ENCODE measurements at regions not wholly inside any gene's neighbourhood (a gene's known extent, or its start where the extent isn't known, plus 50 kb on each side); places are given as distances from the start of the nearest gene placed in this dataset.
"Not testable (repeated sequence)": the region's sequence is repeated elsewhere in the genome, so short reads cannot be mapped to it uniquely, and the experiment has no call there.

GRCh38 chr2:37746883-37747282, 75.4 kb upstream of the CDC42EP3 start:
- in situ Hi-C loops (cut with HindIII; ENCODE audit: low pct_unique_long_range_greater_than_20kb, low sequenced_read_pairs) (no loop called here), intact Hi-C loops (cut with micrococcal nuclease; ENCODE audit: unreplicated experiment) (no loop called here)
- H3K27me3 ChIP-seq (ENCODE audit: control insufficient read depth, insufficient read depth, low read length): no peaks in the 10 kb centered on the region
- ChIA-PET POLR2A (no interaction called here), CTCF (no interaction called here)
- ATAC-seq (no peak), DNase-seq (ENCODE audit: low read depth, low spot score) (no peak)
- H3K4me1 ChIP-seq (ENCODE audit: control insufficient read depth, insufficient read depth, low read length): no peaks in the 10 kb centered on the region
- no TSS peak for BruUV-seq (replicated peaks)
- H3K4me3 ChIP-seq (ENCODE audit: low read depth in 2 of 2, low read length in 2 of 2): no peak overlapping the region
- no peaks in the 10 kb centered on the region for H3K9me3 ChIP-seq (ENCODE audit: control insufficient read depth, insufficient read depth, low read depth, low read length)
- no peak overlapping the region for H3K27ac ChIP-seq (ENCODE audit: low read length)
- no peaks in the 10 kb centered on the region for H3K36me3 ChIP-seq (ENCODE audit: control insufficient read depth, insufficient read depth, low read length)
- TF ChIP-seq TCF7L2 (IDR thresholded peaks at IDR 0.05; ENCODE audit: low read depth, low read length) (no peak), SIN3A (IDR thresholded peaks at IDR 0.05; ENCODE audit: borderline replicate concordance, insufficient read depth, low read depth, low read length) (no peak), CTCF (IDR thresholded peaks at IDR 0.05) (no peak), REST (IDR thresholded peaks at IDR 0.05; ENCODE audit: insufficient read depth in 1 of 2, low read depth in 2 of 2, low read length in 1 of 2) (no peak), POLR2AphosphoS5 (IDR thresholded peaks at IDR 0.05; ENCODE audit: low read depth, low read length) (no peak)

- intact Hi-C loops (cut with micrococcal nuclease; ENCODE audit: unreplicated experiment) (no loop called here), in situ Hi-C loops (cut with HindIII; ENCODE audit: low pct_unique_long_range_greater_than_20kb, low sequenced_read_pairs) (no loop called here)
- Histone ChIP-seq H3K9me3 (ENCODE audit: control insufficient read depth, insufficient read depth, low read depth, low read length) (no peaks in the 10 kb centered on the region), H3K27ac (ENCODE audit: low read length) (no peak overlapping the region), H3K36me3 (ENCODE audit: control insufficient read depth, insufficient read depth, low read length) (no peaks in the 10 kb centered on the region), H3K4me1 (ENCODE audit: control insufficient read depth, insufficient read depth, low read length) (no peaks in the 10 kb centered on the region), H3K27me3 (ENCODE audit: control insufficient read depth, insufficient read depth, low read length) (no peaks in the 10 kb centered on the region), H3K4me3 (ENCODE audit: low read depth in 2 of 2, low read length in 2 of 2) (no peak overlapping the region)
- DNase-seq (ENCODE audit: low read depth, low spot score): no peak
- TF ChIP-seq POLR2AphosphoS5 (IDR thresholded peaks at IDR 0.05; ENCODE audit: low read depth, low read length) (no peak), SIN3A (IDR thresholded peaks at IDR 0.05; ENCODE audit: borderline replicate concordance, insufficient read depth, low read depth, low read length) (no peak), REST (IDR thresholded peaks at IDR 0.05; ENCODE audit: insufficient read depth in 1 of 2, low read depth in 2 of 2, low read length in 1 of 2) (no peak), CTCF (IDR thresholded peaks at IDR 0.05) (no peak), TCF7L2 (IDR thresholded peaks at IDR 0.05; ENCODE audit: low read depth, low read length) (no peak)
- ChIA-PET CTCF (no interaction called here), POLR2A (no interaction called here)
- BruUV-seq (replicated peaks): no TSS peak
- ATAC-seq: no peak
Observed at GRCh38 chr2:37748541-37748940, 77.1 kb upstream of the CDC42EP3 start.

- H3K4me3 ChIP-seq (ENCODE audit: low read depth in 2 of 2, low read length in 2 of 2); CTCF ChIA-PET; H3K27me3 ChIP-seq (ENCODE audit: control insufficient read depth, insufficient read depth, low read length); H3K36me3 ChIP-seq (ENCODE audit: control insufficient read depth, insufficient read depth, low read length); POLR2A ChIA-PET; H3K4me1 ChIP-seq (ENCODE audit: control insufficient read depth, insufficient read depth, low read length); H3K27ac ChIP-seq (ENCODE audit: low read length); BruUV-seq (replicated peaks); intact Hi-C loops (cut with micrococcal nuclease; ENCODE audit: unreplicated experiment); in situ Hi-C loops (cut with HindIII; ENCODE audit: low pct_unique_long_range_greater_than_20kb, low sequenced_read_pairs); H3K9me3 ChIP-seq (ENCODE audit: control insufficient read depth, insufficient read depth, low read depth, low read length); DNase-seq (ENCODE audit: low read depth, low spot score); ATAC-seq: not testable (repeated sequence)
Observed at GRCh38 chr2:37750286-37750685, 78.8 kb upstream of the CDC42EP3 start.
